ENCODE measurements at regions not wholly inside any gene's neighbourhood (a gene's known extent, or its start where the extent isn't known, plus 50 kb on each side); places are given as distances from the start of the nearest gene placed in this dataset.

- Histone ChIP-seq H3K9me3 (no peaks in the 10 kb centered on the region), H3K27me3 (ENCODE audit: insufficient read depth in 3 of 3, low read length in 2 of 3) (no peaks in the 10 kb centered on the region), H3K4me1 (peaks cover 7% of the 10 kb centered on the region), H3K4me3 (no peak overlapping the region), H3K27ac (no peak overlapping the region), H3K36me3 (ENCODE audit: insufficient read depth in 1 of 2, low read depth in 1 of 2) (no peaks in the 10 kb centered on the region)
- WGBS, 3 donors: 45 to 64% (median 59%) methylated on average over 8 of the region's 8 CpGs
- no peak for TF ChIP-seq CTCF (IDR thresholded peaks at IDR 0.05)
- no peak for DNase-seq
- ATAC-seq: peak in 1 of 4 donors; percentile 33
- intact Hi-C loops (cut with DNase I): no loop called here
Observed at GRCh38 chr5:115389034-115389798, 92.8 kb upstream of the CCDC112 start.

- H3K27me3 ChIP-seq (ENCODE audit: insufficient read depth in 3 of 3, low read length in 2 of 3): no peaks in the 10 kb centered on the region
- peaks cover 7% of the 10 kb centered on the region for H3K4me1 ChIP-seq
- H3K36me3 ChIP-seq (ENCODE audit: insufficient read depth in 1 of 2, low read depth in 1 of 2): no peaks in the 10 kb centered on the region
- no peak overlapping the region for H3K4me3 ChIP-seq
- H3K27ac ChIP-seq: no peak overlapping the region
- ATAC-seq (no peak), DNase-seq (no peak)
- WGBS, 3 donors: 83 to 92% (median 91%) methylated on average over 4 of the region's 4 CpGs
- TF ChIP-seq CTCF (IDR thresholded peaks at IDR 0.05): no peak
- intact Hi-C loops (cut with DNase I): no loop called here
- no peaks in the 10 kb centered on the region for H3K9me3 ChIP-seq
Observed at GRCh38 chr5:115388240-115388639, 91.8 kb upstream of the CCDC112 start.

GRCh38 chr5:115387816-115388215 lies 91.4 kb upstream of the CCDC112 start:
- H3K36me3 ChIP-seq (ENCODE audit: insufficient read depth in 1 of 2, low read depth in 1 of 2): no peaks in the 10 kb centered on the region
- H3K27ac ChIP-seq: no peak overlapping the region
- peaks cover 4% of the 10 kb centered on the region for H3K4me1 ChIP-seq
- 77 to 93% (median 88%) methylated on average over 2 of the region's 2 CpGs for WGBS, 3 donors
- no peak overlapping the region for H3K4me3 ChIP-seq
- ATAC-seq (no peak), DNase-seq (no peak)
- TF ChIP-seq CTCF (IDR thresholded peaks at IDR 0.05): no peak
- H3K9me3 ChIP-seq: no peaks in the 10 kb centered on the region
- intact Hi-C loops (cut with DNase I): no loop called here
- H3K27me3 ChIP-seq (ENCODE audit: insufficient read depth in 3 of 3, low read length in 2 of 3): no peaks in the 10 kb centered on the region

- H3K4me3 ChIP-seq: no peak overlapping the region
- intact Hi-C loops (cut with DNase I): no loop called here
- ATAC-seq (peak in 3 of 4 donors; percentile 58 to 70 (median 58)), DNase-seq (no peak)
- no peak overlapping the region for H3K27ac ChIP-seq
- H3K4me1 ChIP-seq: no peaks in the 10 kb centered on the region
- H3K9me3 ChIP-seq: no peaks in the 10 kb centered on the region
- 23 to 41% (median 34%) methylated on average over 2 of the region's 2 CpGs for WGBS, 3 donors
- no peaks in the 10 kb centered on the region for H3K36me3 ChIP-seq (ENCODE audit: insufficient read depth in 1 of 2, low read depth in 1 of 2)
- TF ChIP-seq CTCF (IDR thresholded peaks at IDR 0.05): no peak
- H3K27me3 ChIP-seq (ENCODE audit: insufficient read depth in 3 of 3, low read length in 2 of 3): no peaks in the 10 kb centered on the region
Observed at GRCh38 chr5:115386657-115387056, 90.2 kb upstream of the CCDC112 start.

All from psoas muscle (tissue), 7 donors.